ENCODE measurements at regions not wholly inside any gene's neighbourhood (a gene's known extent, or its start where the extent isn't known, plus 50 kb on each side); places are given as distances from the start of the nearest gene placed in this dataset.
"Not testable (repeated sequence)": the region's sequence is repeated elsewhere in the genome, so short reads cannot be mapped to it uniquely, and the experiment has no call there.

DNA sequence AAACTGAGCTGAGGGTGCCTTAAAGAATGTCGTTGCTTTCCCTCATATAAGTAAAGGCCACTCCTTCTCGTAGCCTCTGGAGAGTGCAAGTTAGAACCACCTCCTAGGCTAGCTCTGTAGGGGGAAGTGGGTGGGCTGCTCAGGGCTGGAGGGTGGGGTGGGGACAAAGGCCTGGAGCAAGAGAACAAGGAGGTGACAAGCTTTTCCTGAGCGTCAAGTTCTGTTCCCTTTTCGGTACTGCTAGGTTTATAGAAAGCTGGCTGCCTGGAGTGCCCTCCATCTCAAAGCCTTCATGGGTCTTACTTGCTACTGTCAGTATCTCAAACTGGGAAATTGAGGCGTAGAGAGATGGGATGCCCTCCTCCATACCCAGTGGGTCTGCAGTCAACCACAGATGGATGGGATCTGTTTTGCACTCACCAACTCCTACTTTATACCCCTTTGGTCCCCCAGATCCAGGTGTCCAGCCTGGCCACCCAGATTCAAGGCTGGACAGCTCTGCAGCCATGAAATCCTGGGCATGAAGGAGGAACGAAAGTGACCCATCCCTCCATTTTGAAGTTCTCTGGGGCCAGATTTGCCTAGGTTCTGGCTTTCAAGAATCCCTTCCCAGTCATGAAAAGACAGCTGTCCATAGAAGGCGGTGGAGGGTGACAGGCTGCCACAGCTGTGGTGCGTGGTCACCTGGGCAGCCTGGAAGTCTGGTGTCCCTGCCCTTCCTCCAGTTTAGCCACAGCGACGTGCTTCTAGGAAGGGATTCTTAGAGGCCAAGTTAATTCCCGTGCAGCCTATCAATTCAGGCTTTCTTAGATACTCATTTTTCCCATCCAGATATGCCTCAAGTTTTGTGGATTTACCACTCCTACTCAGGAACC lies 117.8 kb downstream of the CRLF3 start:
- H3K27ac Mint-ChIP-seq; H3K27me3 ChIP-seq (ENCODE audit: control insufficient read depth in 2 of 2, insufficient read depth in 2 of 2, low read length in 2 of 2); H3K36me3 Mint-ChIP-seq; H3K27ac ChIP-seq (ENCODE audit: low read depth in 1 of 2, low read length in 2 of 2); H3K36me3 ChIP-seq (replicated peaks in 1 of 2; ENCODE audit: control insufficient read depth in 1 of 2, insufficient read depth in 2 of 2, low read length in 2 of 2); H3K9ac ChIP-seq (ENCODE audit: insufficient read depth, low read length, poor library complexity, severe bottlenecking); H4K20me1 ChIP-seq (ENCODE audit: insufficient read depth, low read length); H3K9me3 Mint-ChIP-seq; intact Hi-C loops (cut with micrococcal nuclease); H3K9me3 ChIP-seq (replicated peaks in 1 of 2; ENCODE audit: control insufficient read depth in 1 of 2, insufficient read depth in 1 of 2, low read length in 2 of 2): not testable (repeated sequence)
- Histone ChIP-seq H3K4me3 (replicated peaks in 1 of 3; ENCODE audit: low read depth in 2 of 3, low read length in 3 of 3) (peak overlapping the region in 1 of 3 experiments; percentile 58), H3K4me2 (replicated peaks; ENCODE audit: extremely low read depth, low read length, poor library complexity, severe bottlenecking) (peak overlapping the region; percentile 57), H2AFZ (ENCODE audit: insufficient read depth, low read depth, low read length, poor library complexity, severe bottlenecking) (peak overlapping the region; percentile 57), H3K79me2 (ENCODE audit: insufficient read depth, low read length) (peaks cover 23% of the 10 kb centered on the region), H3K4me1 (ENCODE audit: control insufficient read depth in 1 of 2, insufficient read depth in 2 of 2, low read length in 2 of 2) (peaks cover 40 to 48% of the 10 kb centered on the region in 2 donors)
- DNase-seq: peak in 1 of 3 donors; percentile 6
- Mint-ChIP-seq H3K4me1 (peaks cover 46% of the 10 kb centered on the region), H3K4me3 (peak overlapping the region; percentile 70 to 100), H3K27me3 (ENCODE audit: low read depth in 3 of 3) (peaks cover 16 to 17% (median 17%) of the 10 kb centered on the region in 3 donors)
- 25% methylated on average over 3 of the region's 11 CpGs for WGBS (ENCODE audit: insufficient coverage)

- H3K9me3 Mint-ChIP-seq; H4K20me1 ChIP-seq (ENCODE audit: insufficient read depth, low read length); DNase-seq; H3K9me3 ChIP-seq (replicated peaks in 1 of 2; ENCODE audit: control insufficient read depth in 1 of 2, insufficient read depth in 1 of 2, low read length in 2 of 2); H3K27me3 ChIP-seq (ENCODE audit: control insufficient read depth in 2 of 2, insufficient read depth in 2 of 2, low read length in 2 of 2); intact Hi-C loops (cut with micrococcal nuclease); H3K27ac Mint-ChIP-seq; H3K36me3 ChIP-seq (replicated peaks in 1 of 2; ENCODE audit: control insufficient read depth in 1 of 2, insufficient read depth in 2 of 2, low read length in 2 of 2); H3K36me3 Mint-ChIP-seq; H3K9ac ChIP-seq (ENCODE audit: insufficient read depth, low read length, poor library complexity, severe bottlenecking); H3K27ac ChIP-seq (ENCODE audit: low read depth in 1 of 2, low read length in 2 of 2): not testable (repeated sequence)
- Mint-ChIP-seq H3K27me3 (ENCODE audit: low read depth in 3 of 3) (peaks cover 15 to 18% (median 17%) of the 10 kb centered on the region in 3 donors), H3K4me1 (peaks cover 42% of the 10 kb centered on the region), H3K4me3 (peak overlapping the region; percentile 70 to 100)
- Histone ChIP-seq H3K4me2 (replicated peaks; ENCODE audit: extremely low read depth, low read length, poor library complexity, severe bottlenecking) (peak overlapping the region; percentile 57), H3K4me1 (ENCODE audit: control insufficient read depth in 1 of 2, insufficient read depth in 2 of 2, low read length in 2 of 2) (peaks cover 34 to 43% of the 10 kb centered on the region in 2 donors), H2AFZ (ENCODE audit: insufficient read depth, low read depth, low read length, poor library complexity, severe bottlenecking) (peak overlapping the region; percentile 57), H3K4me3 (replicated peaks in 1 of 3; ENCODE audit: low read depth in 2 of 3, low read length in 3 of 3) (peak overlapping the region in 1 of 3 experiments; percentile 58), H3K79me2 (ENCODE audit: insufficient read depth, low read length) (peaks cover 16% of the 10 kb centered on the region)
- WGBS (ENCODE audit: insufficient coverage): under 1% methylated on average over 38 of the region's 41 CpGs
Observed at GRCh38 chr17:30706004-30706403, 118.5 kb downstream of the CRLF3 start.
